ENCODE measurements at regions not wholly inside any gene's neighbourhood (a gene's known extent, or its start where the extent isn't known, plus 50 kb on each side); places are given as distances from the start of the nearest gene placed in this dataset.
A peak's percentile ranks its signal among the peaks of the same experiment; 100 is the strongest.

DNA sequence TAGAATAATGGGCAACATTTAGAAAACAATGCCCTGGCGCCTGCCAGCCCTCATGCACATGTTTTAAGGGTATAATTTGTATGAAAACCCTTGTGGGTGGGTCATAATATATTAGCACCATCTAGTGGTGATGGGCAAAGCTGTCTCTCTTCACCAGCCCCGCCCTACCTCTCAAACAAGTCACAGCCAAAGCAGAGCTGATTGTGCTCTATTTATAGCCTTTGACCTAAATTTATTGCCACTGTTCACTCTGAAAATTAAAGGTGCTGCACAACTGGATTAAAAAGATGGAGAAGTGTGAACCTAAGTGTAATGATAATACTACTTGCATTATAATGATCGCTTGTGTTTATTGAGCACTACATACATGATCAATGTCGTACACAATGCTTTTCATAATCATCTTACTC is 131.9 kb upstream of the ANKH start:
- TF ChIP-seq, protein P1, sequence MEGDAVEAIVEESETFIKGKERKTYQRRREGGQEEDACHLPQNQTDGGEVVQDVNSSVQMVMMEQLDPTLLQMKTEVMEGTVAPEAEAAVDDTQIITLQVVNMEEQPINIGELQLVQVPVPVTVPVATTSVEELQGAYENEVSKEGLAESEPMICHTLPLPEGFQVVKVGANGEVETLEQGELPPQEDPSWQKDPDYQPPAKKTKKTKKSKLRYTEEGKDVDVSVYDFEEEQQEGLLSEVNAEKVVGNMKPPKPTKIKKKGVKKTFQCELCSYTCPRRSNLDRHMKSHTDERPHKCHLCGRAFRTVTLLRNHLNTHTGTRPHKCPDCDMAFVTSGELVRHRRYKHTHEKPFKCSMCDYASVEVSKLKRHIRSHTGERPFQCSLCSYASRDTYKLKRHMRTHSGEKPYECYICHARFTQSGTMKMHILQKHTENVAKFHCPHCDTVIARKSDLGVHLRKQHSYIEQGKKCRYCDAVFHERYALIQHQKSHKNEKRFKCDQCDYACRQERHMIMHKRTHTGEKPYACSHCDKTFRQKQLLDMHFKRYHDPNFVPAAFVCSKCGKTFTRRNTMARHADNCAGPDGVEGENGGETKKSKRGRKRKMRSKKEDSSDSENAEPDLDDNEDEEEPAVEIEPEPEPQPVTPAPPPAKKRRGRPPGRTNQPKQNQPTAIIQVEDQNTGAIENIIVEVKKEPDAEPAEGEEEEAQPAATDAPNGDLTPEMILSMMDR (IDR thresholded peaks at IDR 0.05; ENCODE audit: unreplicated experiment) = peak; percentile 60
- peak; percentile 53 for DNase-seq
- Mint-ChIP-seq H3K4me1 (ENCODE audit: low read depth, unreplicated experiment) (peaks cover 21% of the 10 kb centered on the region), H3K27me3 (ENCODE audit: unreplicated experiment) (peaks cover 4% of the 10 kb centered on the region), H3K4me3 (ENCODE audit: low read depth, unreplicated experiment) (no peak overlapping the region), H3K9me3 (ENCODE audit: low read depth, unreplicated experiment) (peaks cover under 1% of the 10 kb centered on the region), H3K27ac (ENCODE audit: unreplicated experiment) (no peak overlapping the region), H3K36me3 (ENCODE audit: insufficient read depth, unreplicated experiment) (peaks cover 3% of the 10 kb centered on the region)
- CTCF ChIA-PET = interaction anchor here (0.5 to 2.1 kb wide), 11 partner anchors 26 to 318 kb away, joined by 3 to 30 read pairs (median 4); no protein-coding TSS in a partner anchor
- intact Hi-C loops (cut with micrococcal nuclease; ENCODE audit: unreplicated experiment) = loop anchor here (1.0 to 2.0 kb wide), 4 partner anchors 27 to 276 kb away; no protein-coding TSS in a partner anchor
- BruUV-seq (replicated peaks) = no TSS peak

DNA sequence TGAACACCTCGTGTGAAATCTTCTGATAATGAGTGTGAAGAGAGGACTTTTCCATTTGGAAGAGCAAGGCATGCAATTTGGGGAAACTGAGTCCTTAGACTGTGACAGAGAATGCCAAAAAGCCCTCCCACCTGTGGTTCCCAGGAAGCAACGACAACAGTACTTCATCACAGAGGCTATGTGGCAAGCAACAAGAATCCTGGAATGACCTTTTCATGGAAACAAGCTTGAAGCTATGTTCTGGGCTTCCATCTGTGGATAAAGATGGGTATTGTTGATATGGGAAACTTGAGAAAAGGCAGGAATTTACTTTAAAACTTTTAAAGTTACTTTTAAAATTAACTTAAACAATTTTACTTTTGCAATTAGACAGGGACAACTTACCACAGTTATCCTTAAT is 131.2 kb upstream of the ANKH start:
- peaks cover 3% of the 10 kb centered on the region for H3K9me3 Mint-ChIP-seq (ENCODE audit: low read depth, unreplicated experiment)
- DNase-seq = no peak
- TF ChIP-seq, protein P1 (IDR thresholded peaks at IDR 0.05; ENCODE audit: unreplicated experiment) = no peak
- no peak overlapping the region for H3K27ac Mint-ChIP-seq (ENCODE audit: unreplicated experiment)
- peaks cover 16% of the 10 kb centered on the region for H3K4me1 Mint-ChIP-seq (ENCODE audit: low read depth, unreplicated experiment)
- peaks cover 11% of the 10 kb centered on the region for H3K27me3 Mint-ChIP-seq (ENCODE audit: unreplicated experiment)
- H3K36me3 Mint-ChIP-seq (ENCODE audit: insufficient read depth, unreplicated experiment) = no peaks in the 10 kb centered on the region
- H3K4me3 Mint-ChIP-seq (ENCODE audit: low read depth, unreplicated experiment) = no peak overlapping the region
- no TSS peak for BruUV-seq (replicated peaks)
- CTCF ChIA-PET = interaction anchor here (0.6 to 2.1 kb wide), 7 partner anchors 25 to 275 kb away, joined by 3 to 30 read pairs (median 4); no protein-coding TSS in a partner anchor
- intact Hi-C loops (cut with micrococcal nuclease; ENCODE audit: unreplicated experiment) = loop anchor here (1.0 to 2.0 kb wide), 4 partner anchors 26 to 275 kb away; no protein-coding TSS in a partner anchor

DNA sequence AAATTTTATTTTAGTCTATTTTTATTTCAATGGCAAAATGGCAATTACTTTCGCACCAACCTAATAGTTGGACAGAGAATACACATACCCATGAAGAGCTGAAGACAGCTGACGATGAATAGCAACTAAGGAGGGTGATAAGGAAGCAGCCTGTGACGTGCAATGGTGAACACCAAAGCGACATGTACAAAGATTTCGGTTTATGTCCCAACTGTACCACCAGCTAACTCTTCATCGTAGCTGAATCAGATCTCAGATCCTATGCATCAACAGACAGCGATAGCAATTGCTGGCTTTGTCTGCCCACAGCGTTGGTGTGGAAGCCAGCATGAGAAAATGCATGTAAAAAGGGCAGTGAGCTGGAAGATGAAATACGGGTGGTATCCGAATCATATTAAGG is 130.6 kb upstream of the ANKH start:
- TF ChIP-seq, protein P1 (IDR thresholded peaks at IDR 0.05; ENCODE audit: unreplicated experiment) = no peak
- H3K9me3 Mint-ChIP-seq (ENCODE audit: low read depth, unreplicated experiment) = peaks cover 3% of the 10 kb centered on the region
- no peak overlapping the region for H3K4me3 Mint-ChIP-seq (ENCODE audit: low read depth, unreplicated experiment)
- H3K27me3 Mint-ChIP-seq (ENCODE audit: unreplicated experiment) = peaks cover 12% of the 10 kb centered on the region
- no peak for DNase-seq
- no TSS peak for BruUV-seq (replicated peaks)
- H3K4me1 Mint-ChIP-seq (ENCODE audit: low read depth, unreplicated experiment) = peaks cover 16% of the 10 kb centered on the region
- H3K36me3 Mint-ChIP-seq (ENCODE audit: insufficient read depth, unreplicated experiment) = no peaks in the 10 kb centered on the region
- intact Hi-C loops (cut with micrococcal nuclease; ENCODE audit: unreplicated experiment) = loop anchor here (2.0 kb wide), 2 partner anchors 25 to 55 kb away; no protein-coding TSS in a partner anchor
- CTCF ChIA-PET = interaction anchor here (1.1 to 2.1 kb wide), 3 partner anchors 25 to 275 kb away, joined by 3 to 30 read pairs (median 10); no protein-coding TSS in a partner anchor
- no peak overlapping the region for H3K27ac Mint-ChIP-seq (ENCODE audit: unreplicated experiment)

- TF ChIP-seq, protein P1 (IDR thresholded peaks at IDR 0.05; ENCODE audit: unreplicated experiment) = no peak
- Mint-ChIP-seq H3K9me3 (ENCODE audit: low read depth, unreplicated experiment) (peaks cover 3% of the 10 kb centered on the region), H3K27ac (ENCODE audit: unreplicated experiment) (no peak overlapping the region), H3K27me3 (ENCODE audit: unreplicated experiment) (peaks cover 12% of the 10 kb centered on the region), H3K4me3 (ENCODE audit: low read depth, unreplicated experiment) (no peak overlapping the region), H3K4me1 (ENCODE audit: low read depth, unreplicated experiment) (peaks cover 16% of the 10 kb centered on the region), H3K36me3 (ENCODE audit: insufficient read depth, unreplicated experiment) (no peaks in the 10 kb centered on the region)
- BruUV-seq (replicated peaks) = no TSS peak
- CTCF ChIA-PET = interaction anchor here (1.1 kb wide), 1 partner anchor 274 kb away, joined by 3 read pairs; no protein-coding TSS in a partner anchor
- intact Hi-C loops (cut with micrococcal nuclease; ENCODE audit: unreplicated experiment) = no loop called here
- no peak for DNase-seq
These were observed 129.9 kb upstream of the ANKH start for GRCh38 chr5:15001517-15001916.

All from Calu3 (cell line).